Right lobe of liver (tissue), 4 donors: ENCODE measurements at regions not wholly inside any gene's neighbourhood (a gene's known extent, or its start where the extent isn't known, plus 50 kb on each side); places are given as distances from the start of the nearest gene placed in this dataset.

ENCODE experiments used
- CTCF ChIP-seq, 4 donors: fragments of 200-600 bp in 3 of 4; fragments of 450-650 bp in 1 of 4; IDR thresholded peaks; one replicate each; pipeline versions ENCODE4 v1.5.1 to v1.8.0; 2016 to 2022; ENCODE audit warnings: antibody characterized with exemption in 4 of 4, mild to moderate bottlenecking in 2 of 4
- POLR2A ChIP-seq: fragments of 450-650 bp; IDR thresholded peaks from one replicate; pipeline ENCODE4 v1.6.1; 2017; ENCODE audit warnings: antibody characterized with exemption, mild to moderate bottlenecking
- donor health status: DM: no; HTN: no; CAD: no.
- donor health status: DM: no; HTN: no; CAD: no.
- donor health status: DM: no; HTN: yes; CAD: no.

GRCh38 chr12:124706363-124706762 is 139.0 kb upstream of the NCOR2 start:
- no peak for TF ChIP-seq POLR2A
- no peak for TF ChIP-seq CTCF (IDR thresholded peaks at IDR 0.05)
